GM12878 (cell line): ENCODE measurements at regions not wholly inside any gene's neighbourhood (a gene's known extent, or its start where the extent isn't known, plus 50 kb on each side); places are given as distances from the start of the nearest gene placed in this dataset.
A peak's percentile ranks its signal among the peaks of the same experiment; 100 is the strongest.

Source experiments
- ATAC-seq: fragments of 200-7000 bp; cut with Tn5 transposase; 3 replicates; pipeline ENCODE4 v1.9.1; 2020; ENCODE audit warnings: mild to moderate bottlenecking, moderate library complexity
- BruUV-seq: library from RNA; stranded (reverse); fragments of 400-500 nt; replicated peaks from 2 replicates; lab custom pipeline; 2021; lab: Mats Ljungman, UMichigan
- CTCF ChIA-PET: fragments of 300-600 bp; sonication (Branson Sonifier 250); formaldehyde crosslinking; extraction: SDS; loops from one replicate; lab custom pipeline; 2021; ENCODE audit warnings: inconsistent platforms; lab: Yijun Ruan, JAX
- POLR2A ChIA-PET: fragments of 350-600 bp; formaldehyde crosslinking; extraction: SDS; loops from one replicate; lab custom pipeline; 2021; ENCODE audit warnings: inconsistent platforms; lab: Charles Lee
- RAD21 ChIA-PET: fragments of 300-600 bp; sonication (Branson Sonifier 250); formaldehyde crosslinking; loops from one replicate; lab custom pipeline; 2023; ENCODE audit warnings: antibody characterized with exemption; ENCODE audit not compliant: unreplicated experiment; lab: Charles Lee
- SMC1A ChIA-PET: fragments of 300-600 bp; sonication (Branson Sonifier 250); formaldehyde crosslinking; loops from one replicate; lab custom pipeline; 2023; ENCODE audit not compliant: unreplicated experiment, uncharacterized antibody; lab: Charles Lee
- DNase-seq: peaks from one replicate; pipeline ENCODE4 v3.0.0-alpha.2; 2011; ENCODE audit warnings: low read depth, low spot score
- FAIRE-seq: peaks from 3 replicates; lab custom pipeline; 2011; peaks lifted over from hg19 to GRCh38; lab: Jason Lieb, UNC
- H2AFZ ChIP-seq: 2 replicates; pipeline ENCODE4 v1.6.0; 2011; ENCODE audit warnings: low read depth, low read length, control low read depth; ENCODE audit not compliant: control insufficient read depth
- H3K27ac ChIP-seq: 2 replicates; pipeline ENCODE4 v1.5.1; 2011; ENCODE audit warnings: control low read depth; ENCODE audit not compliant: control insufficient read depth, insufficient read depth
- H3K27me3 ChIP-seq, 2 experiments: replicated peaks in 1 of 2; 2 replicates each; pipeline versions ENCODE4 v1.6.0 to v1.6.1; 2011; ENCODE audit warnings: low read length in 1 of 2; ENCODE audit not compliant: control insufficient read depth in 2 of 2, insufficient read depth in 2 of 2
- H3K36me3 ChIP-seq, 2 experiments: 2 replicates each; pipeline ENCODE4 v1.5.1; 2011; ENCODE audit warnings: low read length in 1 of 2; ENCODE audit not compliant: control insufficient read depth in 2 of 2, insufficient read depth in 2 of 2
- H3K4me1 ChIP-seq: 2 replicates; pipeline ENCODE4 v1.6.1; 2011; ENCODE audit warnings: mild to moderate bottlenecking, low read length, moderate library complexity, mixed read lengths; ENCODE audit not compliant: control insufficient read depth, insufficient read depth
- H3K4me2 ChIP-seq: 2 replicates; pipeline ENCODE4 v1.6.0; 2011; ENCODE audit warnings: control low read depth; ENCODE audit not compliant: control insufficient read depth, insufficient read depth
- H3K4me3 ChIP-seq: fragments of 200-600 bp; sonication (generic); 2 replicates; pipeline ENCODE4 v1.5.1; 2016
- H3K79me2 ChIP-seq: 2 replicates; pipeline ENCODE4 v1.6.0; 2011; ENCODE audit warnings: low read length; ENCODE audit not compliant: control insufficient read depth, insufficient read depth
- H3K9ac ChIP-seq: 2 replicates; pipeline ENCODE4 v1.8.0; 2011; ENCODE audit warnings: low read length, control low read depth, mixed read lengths; ENCODE audit not compliant: control insufficient read depth, insufficient read depth
- H3K9me3 ChIP-seq: replicated peaks from 3 replicates; pipeline ENCODE4 v1.5.1; 2011; ENCODE audit warnings: mild to moderate bottlenecking, low read length; ENCODE audit not compliant: control insufficient read depth, insufficient read depth
- H4K20me1 ChIP-seq: 2 replicates; pipeline ENCODE4 v1.6.0; 2011; ENCODE audit not compliant: control insufficient read depth, insufficient read depth
- ATF2 ChIP-seq: IDR thresholded peaks from 2 replicates; pipeline ENCODE4 v1.6.1; 2012; ENCODE audit warnings: low read length, inconsistent platforms
- BRCA1 ChIP-seq: IDR thresholded peaks from 2 replicates; pipeline ENCODE4 v1.6.1; 2011; ENCODE audit warnings: low read depth, low read length, improper control_type of control experiment
- E4F1 ChIP-seq: fragments of 450-650 bp; IDR thresholded peaks from 2 replicates; pipeline ENCODE4 v1.6.1; 2018; ENCODE audit warnings: borderline replicate concordance, mild to moderate bottlenecking; ENCODE audit not compliant: partially characterized antibody
- ESRRA ChIP-seq: IDR thresholded peaks from 2 replicates; pipeline ENCODE4 v1.6.1; 2012; ENCODE audit warnings: mild to moderate bottlenecking, low read length, improper control_type of control experiment
- IRF3 ChIP-seq: fragments of 450-650 bp; IDR thresholded peaks from 2 replicates; pipeline ENCODE4 v1.6.1; 2014; ENCODE audit warnings: mild to moderate bottlenecking
- NBN ChIP-seq: fragments of 450-650 bp; IDR thresholded peaks from 2 replicates; pipeline ENCODE4 v1.6.1; 2016
- SMC3 ChIP-seq: IDR thresholded peaks from 2 replicates; pipeline ENCODE4 v1.6.1; 2011; ENCODE audit warnings: low read length, improper control_type of control experiment, borderline replicate concordance
- SUPT20H ChIP-seq: IDR thresholded peaks from 2 replicates; pipeline ENCODE4 v1.6.1; 2011; ENCODE audit warnings: low read depth, mild to moderate bottlenecking, low read length, moderate library complexity, borderline replicate concordance; ENCODE audit not compliant: control insufficient read depth
- ZBTB11 ChIP-seq: fragments of 450-650 bp; formaldehyde crosslinking; IDR thresholded peaks from 2 replicates; pipeline ENCODE4 v1.5.0; 2022; ENCODE audit warnings: mild to moderate bottlenecking, missing genetic modification characterization
- WGBS: methylation state at CpG from one replicate; pipeline ENCODE4 v1.1.6; 2016; ENCODE audit warnings: low lambda C conversion rate; ENCODE audit not compliant: insufficient replicate concordance, insufficient coverage; ENCODE audit errors: missing lambda C conversion rate; 5-methylcytosine and 5-hydroxymethylcytosine counted together
- in situ Hi-C: fragments of 300-500 bp; cut with MboI; formaldehyde crosslinking; loops from 9 replicates; pipeline ENCODE4 v1.14.3; 2018; ENCODE audit warnings: mixed read lengths
- intact Hi-C: fragments of 100-400 bp; cut with micrococcal nuclease; formaldehyde crosslinking; loops from one replicate; pipeline ENCODE4 v1.14.2; 2022; ENCODE audit not compliant: unreplicated experiment

GRCh38 chr3:176755977-176756376 lies 441.3 kb downstream of the TBL1XR1 start:
- DNase-seq, result no peak
- H3K9me3 ChIP-seq, result no peaks in the 10 kb centered on the region
- BruUV-seq, result no TSS peak
- no peaks in the 10 kb centered on the region for H3K79me2 ChIP-seq
- no peak overlapping the region for H3K9ac ChIP-seq
- RAD21 ChIA-PET, result no interaction called here
- no peak for TF ChIP-seq SUPT20H
- no peak overlapping the region for H3K4me2 ChIP-seq
- CTCF ChIA-PET, result no interaction called here
- POLR2A ChIA-PET, result no interaction called here
- no peaks in the 10 kb centered on the region for H3K4me1 ChIP-seq
- peak; percentile 54; the same call in 2 of the 3 replicates for ATAC-seq
- no peak overlapping the region for H3K27ac ChIP-seq
- SMC1A ChIA-PET, result interaction anchor here (2.2 kb wide), 1 partner anchor 11 kb away, joined by 6 read pairs; no protein-coding TSS in a partner anchor
- H4K20me1 ChIP-seq, result no peaks in the 10 kb centered on the region
- no peak overlapping the region for H2AFZ ChIP-seq
- H3K36me3 ChIP-seq, result no peaks in the 10 kb centered on the region
- no peak overlapping the region for H3K4me3 ChIP-seq
- WGBS, result 24% methylated on average over 6 of the region's 6 CpGs
- in situ Hi-C loops (no loop called here), intact Hi-C loops (no loop called here)
- FAIRE-seq, result no peak
- H3K27me3 ChIP-seq, result no peaks in the 10 kb centered on the region

- H3K79me2 ChIP-seq, result no peaks in the 10 kb centered on the region
- BruUV-seq, result no TSS peak
- WGBS, result 59% methylated on average over 1 of the region's 1 CpG
- no peaks in the 10 kb centered on the region for H3K4me1 ChIP-seq
- no peak overlapping the region for H3K9ac ChIP-seq
- no peak overlapping the region for H3K27ac ChIP-seq
- no peaks in the 10 kb centered on the region for H3K9me3 ChIP-seq
- H3K27me3 ChIP-seq, result no peaks in the 10 kb centered on the region
- H3K4me2 ChIP-seq, result no peak overlapping the region
- RAD21 ChIA-PET, result no interaction called here
- ATAC-seq, result peak; percentile 29; the same call in 2 of the 3 replicates
- no peak for DNase-seq
- H2AFZ ChIP-seq, result no peak overlapping the region
- no peaks in the 10 kb centered on the region for H4K20me1 ChIP-seq
- CTCF ChIA-PET, result no interaction called here
- in situ Hi-C loops, result no loop called here
- H3K36me3 ChIP-seq, result no peaks in the 10 kb centered on the region
- POLR2A ChIA-PET, result no interaction called here
- SMC1A ChIA-PET, result interaction anchor here (2.2 kb wide), 1 partner anchor 10 kb away, joined by 6 read pairs; no protein-coding TSS in a partner anchor
- intact Hi-C loops, result no loop called here
- H3K4me3 ChIP-seq, result no peak overlapping the region
- no peak for FAIRE-seq
- TF ChIP-seq E4F1 (no peak), SMC3 (no peak), ATF2 (no peak), NBN (no peak), BRCA1 (no peak), ZBTB11 (no peak), IRF3 (no peak), ESRRA (no peak)
Observed at GRCh38 chr3:176755552-176755951, 441.7 kb downstream of the TBL1XR1 start.
